ENCODE measurements at regions not wholly inside any gene's neighbourhood (a gene's known extent, or its start where the extent isn't known, plus 50 kb on each side); places are given as distances from the start of the nearest gene placed in this dataset.

- Histone ChIP-seq H3K9me3 (no peaks in the 10 kb centered on the region), H3K36me3 (no peaks in the 10 kb centered on the region), H3K27ac (no peak overlapping the region), H3K4me3 (no peak overlapping the region), H3K27me3 (no peaks in the 10 kb centered on the region), H3K4me1 (no peaks in the 10 kb centered on the region)
- WGBS, 2 donors: 75 to 84% methylated on average over 2 of the region's 2 CpGs
- DNase-seq (no peak), ATAC-seq (ENCODE audit: low FRiP score in 2 of 2) (no peak)
- TF ChIP-seq POLR2A (IDR thresholded peaks at IDR 0.05): no peak
- no peak for TF ChIP-seq POLR2AphosphoS5 (IDR thresholded peaks at IDR 0.05)
- no peak for TF ChIP-seq CTCF (IDR thresholded peaks at IDR 0.05)
- no peak for TF ChIP-seq EP300 (IDR thresholded peaks at IDR 0.05)
These were observed 964.5 kb upstream of the CHORDC1 start for GRCh38 chr11:91187314-91187713.

GRCh38 chr11:91178366-91178765 is 955.5 kb upstream of the CHORDC1 start:
- TF ChIP-seq POLR2A (IDR thresholded peaks at IDR 0.05) (no peak), POLR2AphosphoS5 (IDR thresholded peaks at IDR 0.05) (no peak), EP300 (IDR thresholded peaks at IDR 0.05) (no peak), CTCF (IDR thresholded peaks at IDR 0.05) (no peak)
- Histone ChIP-seq H3K27ac (no peak overlapping the region), H3K4me1 (no peaks in the 10 kb centered on the region), H3K9me3 (peaks cover 0 to 4% (median 0%) of the 10 kb centered on the region in 4 donors), H3K4me3 (no peak overlapping the region), H3K36me3 (no peaks in the 10 kb centered on the region), H3K27me3 (no peaks in the 10 kb centered on the region)
- WGBS, 2 donors: 71 to 88% methylated on average over 1 of the region's 1 CpG
- no peak for DNase-seq
- no peak for ATAC-seq (ENCODE audit: low FRiP score in 2 of 2)

GRCh38 chr11:91174734-91175133 is 951.9 kb upstream of the CHORDC1 start:
- TF ChIP-seq POLR2AphosphoS5 (IDR thresholded peaks at IDR 0.05) (no peak), EP300 (IDR thresholded peaks at IDR 0.05) (no peak), CTCF (IDR thresholded peaks at IDR 0.05) (no peak), POLR2A (IDR thresholded peaks at IDR 0.05) (no peak)
- no peak overlapping the region for H3K4me3 ChIP-seq
- ATAC-seq (ENCODE audit: low FRiP score in 2 of 2): no peak
- H3K4me1 ChIP-seq: no peaks in the 10 kb centered on the region
- no peaks in the 10 kb centered on the region for H3K9me3 ChIP-seq
- no peak for DNase-seq
- no peaks in the 10 kb centered on the region for H3K36me3 ChIP-seq
- H3K27me3 ChIP-seq: no peaks in the 10 kb centered on the region
- H3K27ac ChIP-seq: no peak overlapping the region

GRCh38 chr11:91174193-91174592 is 951.3 kb upstream of the CHORDC1 start:
- no peaks in the 10 kb centered on the region for H3K27me3 ChIP-seq
- ATAC-seq (ENCODE audit: low FRiP score in 2 of 2) (no peak), DNase-seq (no peak)
- WGBS, 2 donors: 87 to 91% methylated on average over 2 of the region's 2 CpGs
- no peaks in the 10 kb centered on the region for H3K4me1 ChIP-seq
- no peaks in the 10 kb centered on the region for H3K9me3 ChIP-seq
- no peak for TF ChIP-seq POLR2A (IDR thresholded peaks at IDR 0.05)
- TF ChIP-seq POLR2AphosphoS5 (IDR thresholded peaks at IDR 0.05): no peak
- no peak for TF ChIP-seq CTCF (IDR thresholded peaks at IDR 0.05)
- TF ChIP-seq EP300 (IDR thresholded peaks at IDR 0.05): no peak
- no peaks in the 10 kb centered on the region for H3K36me3 ChIP-seq
- H3K4me3 ChIP-seq: no peak overlapping the region
- H3K27ac ChIP-seq: no peak overlapping the region

GRCh38 chr11:91173701-91174100 is 950.9 kb upstream of the CHORDC1 start:
- TF ChIP-seq POLR2A (IDR thresholded peaks at IDR 0.05) (no peak), CTCF (IDR thresholded peaks at IDR 0.05) (no peak)
- Histone ChIP-seq H3K4me1 (no peaks in the 10 kb centered on the region), H3K27me3 (no peaks in the 10 kb centered on the region), H3K4me3 (no peak overlapping the region), H3K36me3 (no peaks in the 10 kb centered on the region), H3K27ac (no peak overlapping the region), H3K9me3 (no peaks in the 10 kb centered on the region)
- ATAC-seq (ENCODE audit: low FRiP score in 2 of 2) (no peak), DNase-seq (no peak)
